HCT116 (cell line): ENCODE measurements at regions not wholly inside any gene's neighbourhood (a gene's known extent, or its start where the extent isn't known, plus 50 kb on each side); places are given as distances from the start of the nearest gene placed in this dataset.

ENCODE experiments used
- ATAC-seq: fragments of 200-7000 bp; cut with Tn5 transposase; 2 replicates; pipeline ENCODE4 v1.9.1; 2020; ENCODE audit warnings: mild to moderate bottlenecking, moderate library complexity
- BruUV-seq: library from RNA; stranded (reverse); fragments of 400-500 nt; replicated peaks from 2 replicates; lab custom pipeline; 2021; lab: Mats Ljungman, UMichigan
- CTCF ChIA-PET: fragments of 300-600 bp; sonication (Branson Sonifier 250); formaldehyde crosslinking; loops from one replicate; lab custom pipeline; 2021; ENCODE audit warnings: antibody characterized with exemption; lab: Charles Lee
- POLR2A ChIA-PET: fragments of 300-600, 350-600 bp; sonication (Branson Sonifier 250); formaldehyde crosslinking; loops from one replicate; lab custom pipeline; 2021; ENCODE audit warnings: antibody characterized with exemption; lab: Charles Lee
- RAD21 ChIA-PET, 2 experiments: fragments of 300-600 bp; sonication (Branson Sonifier 250); formaldehyde crosslinking; loops; one replicate each; lab custom pipeline; 2023; ENCODE audit warnings: low total read pairs in 2 of 2; ENCODE audit not compliant: uncharacterized antibody in 2 of 2, unreplicated experiment in 2 of 2, low non-redundant PET in 1 of 2; lab: Charles Lee
- DNase-seq: peaks from one replicate; pipeline ENCODE4 v3.0.0-alpha.2; 2010; ENCODE audit warnings: low read depth, low spot score
- H2AFZ ChIP-seq: fragments of 200-600 bp; shearing (Covaris generic), sonication (generic); 2 replicates; pipeline ENCODE4 v1.6.1; 2017; ENCODE audit warnings: low read depth, mixed run types, mixed read lengths, antibody characterized with exemption, low read length; ENCODE audit not compliant: poor library complexity, severe bottlenecking
- H3K27ac ChIP-seq: 2 replicates; pipeline ENCODE4 v1.5.1; 2012; ENCODE audit warnings: low read depth, low read length
- H3K27me3 ChIP-seq: fragments of 200-600 bp; sonication (generic); 2 replicates; pipeline ENCODE4 v1.6.1; 2016; ENCODE audit warnings: mixed run types, low read length, mixed read lengths; ENCODE audit not compliant: insufficient read depth
- H3K36me3 ChIP-seq, 2 experiments: fragments of 200-500 bp in 1 of 2; fragments of 200-600 bp in 1 of 2; sonication (Bioruptor generic) in 1 of 2; sonication (generic) in 1 of 2; 2 replicates each; pipeline versions ENCODE4 v1.5.1 to v1.6.1; 2014 to 2016; ENCODE audit warnings: low read length in 2 of 2, inconsistent platforms in 1 of 2, mixed read lengths in 1 of 2, mixed run types in 1 of 2; ENCODE audit not compliant: insufficient read depth in 2 of 2, control insufficient read depth in 1 of 2
- H3K4me1 ChIP-seq, 2 experiments: fragments of 200-600 bp in 1 of 2; sonication (generic) in 1 of 2; 2 replicates each; pipeline versions ENCODE4 v1.5.1 to v1.6.1; 2012 to 2017; ENCODE audit warnings: low read length in 2 of 2, inconsistent platforms in 1 of 2, mild to moderate bottlenecking in 1 of 2, mixed read lengths in 1 of 2, mixed run types in 1 of 2, moderate library complexity in 1 of 2; ENCODE audit not compliant: insufficient read depth in 2 of 2, control insufficient read depth in 1 of 2
- H3K4me2 ChIP-seq: fragments of 200-600 bp; sonication (generic); 2 replicates; pipeline ENCODE4 v1.6.1; 2017; ENCODE audit warnings: mixed run types, low read length, mixed read lengths
- H3K4me3 ChIP-seq, 2 experiments: fragments of 200-600 bp in 1 of 2; sonication (generic) in 1 of 2; replicated peaks in 1 of 2; 2 replicates each; pipeline ENCODE4 v1.5.1; 2011 to 2016; ENCODE audit warnings: low read length in 2 of 2, control low read depth in 1 of 2, low read depth in 1 of 2, mild to moderate bottlenecking in 1 of 2, mixed read lengths in 1 of 2, mixed run types in 1 of 2
- H3K79me2 ChIP-seq: fragments of 200-600 bp; sonication (generic); 2 replicates; pipeline ENCODE4 v1.6.1; 2017; ENCODE audit warnings: mild to moderate bottlenecking, mixed run types, low read length, moderate library complexity, mixed read lengths; ENCODE audit not compliant: insufficient read depth
- H3K9ac ChIP-seq: fragments of 200-600 bp; sonication (generic); 2 replicates; pipeline ENCODE4 v1.6.1; 2016; ENCODE audit warnings: low read length, mixed read lengths
- H3K9me2 ChIP-seq: fragments of 200-600 bp; sonication (generic), shearing (Covaris generic); 2 replicates; pipeline ENCODE4 v1.6.1; 2017; ENCODE audit warnings: mixed run types, mild to moderate bottlenecking, moderate library complexity; ENCODE audit not compliant: insufficient read depth
- H3K9me3 ChIP-seq, 2 experiments: fragments of 200-500 bp in 1 of 2; fragments of 200-600 bp in 1 of 2; sonication (Bioruptor generic) in 1 of 2; sonication (generic) in 1 of 2; 2 replicates each; pipeline ENCODE4 v1.6.1; 2014 to 2017; ENCODE audit warnings: low read length in 2 of 2, mixed read lengths in 2 of 2, inconsistent platforms in 1 of 2, low read depth in 1 of 2, mild to moderate bottlenecking in 1 of 2, mixed run types in 1 of 2, moderate library complexity in 1 of 2; ENCODE audit not compliant: control insufficient read depth in 1 of 2, insufficient read depth in 1 of 2
- H4K20me1 ChIP-seq: fragments of 200-600 bp; sonication (generic), shearing (Covaris generic); 2 replicates; pipeline ENCODE4 v1.6.1; 2017; ENCODE audit warnings: mixed run types, mild to moderate bottlenecking, moderate library complexity; ENCODE audit not compliant: insufficient read depth
- CBX3 ChIP-seq: IDR thresholded peaks from 2 replicates; pipeline ENCODE4 v1.6.1; 2012; ENCODE audit warnings: low read depth
- EGR1 ChIP-seq: IDR thresholded peaks from 2 replicates; pipeline ENCODE4 v1.6.1; 2012; ENCODE audit warnings: low read depth
- ELF1 ChIP-seq: IDR thresholded peaks from 2 replicates; pipeline ENCODE4 v1.6.1; 2012; ENCODE audit warnings: low read depth, borderline replicate concordance
- EZH2phosphoT487 ChIP-seq: fragments of 200-600 bp; IDR thresholded peaks from 2 replicates; pipeline ENCODE4 v1.6.1; 2018; ENCODE audit warnings: antibody characterized with exemption, borderline replicate concordance
- FOSL1 ChIP-seq: IDR thresholded peaks from 2 replicates; pipeline ENCODE4 v1.6.1; 2012; ENCODE audit warnings: low read depth
- JUND ChIP-seq: IDR thresholded peaks from 2 replicates; pipeline ENCODE4 v1.6.1; 2012
- POLR2A ChIP-seq: IDR thresholded peaks from 2 replicates; pipeline ENCODE4 v1.7.0; 2011; ENCODE audit warnings: borderline replicate concordance; ENCODE audit not compliant: insufficient read depth, insufficient read length; ENCODE audit errors: extremely low read depth
- RAD21 ChIP-seq: IDR thresholded peaks from 2 replicates; pipeline ENCODE4 v1.6.1; 2012; ENCODE audit warnings: low read depth, mild to moderate bottlenecking
- SP1 ChIP-seq: IDR thresholded peaks from 2 replicates; pipeline ENCODE4 v1.6.1; 2012; ENCODE audit warnings: low read depth
- SRF ChIP-seq: IDR thresholded peaks from 2 replicates; pipeline ENCODE4 v1.6.1; 2012; ENCODE audit warnings: low read depth
- YY1 ChIP-seq: IDR thresholded peaks from 2 replicates; pipeline ENCODE4 v1.6.1; 2011; ENCODE audit warnings: low read length, low read depth, moderate library complexity, mild to moderate bottlenecking; ENCODE audit not compliant: insufficient replicate concordance; ENCODE audit errors: extremely low read depth
- ZFX ChIP-seq: fragments of 450-650 bp; IDR thresholded peaks from 2 replicates; pipeline ENCODE4 v1.6.1; 2017
- intact Hi-C: fragments of 100-400 bp; cut with micrococcal nuclease; formaldehyde crosslinking; loops from 2 replicates; pipeline ENCODE4 v1.10.0; 2022
- TF ChIP-seq, protein P1 (sequence below): IDR thresholded peaks from 2 replicates; pipeline ENCODE4 v1.6.1; 2011; ENCODE audit warnings: mild to moderate bottlenecking, low read length, moderate library complexity; ENCODE audit not compliant: insufficient replicate concordance; ENCODE audit errors: extremely low read depth
- TF ChIP-seq, protein P2 (sequence below): IDR thresholded peaks from 2 replicates; pipeline ENCODE4 v1.6.1; 2012

DNA sequence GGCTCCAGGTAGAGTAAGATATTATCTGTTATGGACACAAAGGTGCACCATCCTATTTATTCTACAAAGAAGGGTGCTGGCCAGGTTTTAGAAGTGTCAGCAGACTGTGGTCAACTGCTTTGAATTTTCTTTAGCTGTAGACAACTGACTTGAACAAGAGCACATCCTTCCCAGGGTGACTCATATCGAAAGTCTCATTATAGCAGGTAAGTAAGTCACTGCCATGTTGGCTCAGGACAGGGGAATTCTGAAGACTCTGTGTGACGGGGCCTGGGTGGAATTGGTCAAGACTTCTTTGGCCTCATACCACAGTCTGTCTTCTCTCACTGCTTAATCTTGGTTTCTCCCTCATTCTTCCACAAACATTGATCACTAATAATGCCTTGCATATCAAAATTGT lies 214.5 kb upstream of the CDH9 start:
- Histone ChIP-seq H3K4me2 (no peak overlapping the region), H3K9me3 (peaks cover 12 to 18% of the 10 kb centered on the region in 2 experiments; a peak in 2 of 4 replicates), H3K9me2 (no peaks in the 10 kb centered on the region), H4K20me1 (no peaks in the 10 kb centered on the region), H3K4me3 (no peak overlapping the region), H3K79me2 (no peaks in the 10 kb centered on the region), H3K36me3 (no peaks in the 10 kb centered on the region), H3K27me3 (no peaks in the 10 kb centered on the region), H3K27ac (no peak overlapping the region), H3K4me1 (no peaks in the 10 kb centered on the region), H2AFZ (no peak overlapping the region), H3K9ac (no peak overlapping the region)
- DNase-seq: no peak
- TF ChIP-seq ELF1: no peak
- no peak for TF ChIP-seq EZH2phosphoT487
- RAD21 ChIA-PET: no interaction called here
- POLR2A ChIA-PET: no interaction called here
- no TSS peak for BruUV-seq
- CTCF ChIA-PET: no interaction called here
- ATAC-seq: no peak
- intact Hi-C loops: no loop called here

DNA sequence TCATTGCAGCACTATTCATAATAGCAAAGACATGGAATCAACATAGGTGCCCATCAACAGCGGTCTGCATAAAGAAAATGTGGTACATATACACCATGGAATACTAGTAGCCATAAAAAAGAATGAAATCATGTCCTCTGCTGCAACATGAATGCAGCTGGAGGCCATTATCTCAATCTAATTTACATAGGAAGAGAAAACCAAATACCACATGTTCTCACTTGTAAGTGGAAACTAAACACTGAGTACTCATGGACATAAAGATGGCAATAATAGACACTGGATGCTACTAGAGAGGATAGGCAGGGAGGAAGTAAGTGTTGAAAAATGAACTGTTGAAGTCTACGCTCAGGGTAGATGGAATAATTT lies 203.9 kb upstream of the CDH9 start:
- Histone ChIP-seq H3K4me3 (no peak overlapping the region), H3K9ac (no peak overlapping the region), H3K9me2 (no peaks in the 10 kb centered on the region), H3K9me3 (peaks cover 6 to 8% of the 10 kb centered on the region in 2 experiments; a peak in 1 of 4 replicates), H4K20me1 (no peaks in the 10 kb centered on the region; the same call in 1 of the 2 replicates), H3K27me3 (no peaks in the 10 kb centered on the region), H3K27ac (no peak overlapping the region), H3K79me2 (no peaks in the 10 kb centered on the region), H2AFZ (no peak overlapping the region), H3K36me3 (no peaks in the 10 kb centered on the region), H3K4me1 (no peaks in the 10 kb centered on the region), H3K4me2 (no peak overlapping the region)
- no peak for TF ChIP-seq EGR1
- no peak for TF ChIP-seq ZFX
- no peak for TF ChIP-seq SP1
- no peak for TF ChIP-seq FOSL1
- no peak for TF ChIP-seq SRF
- no peak for TF ChIP-seq POLR2A
- TF ChIP-seq CBX3: no peak
- TF ChIP-seq JUND: no peak
- TF ChIP-seq, protein P1, sequence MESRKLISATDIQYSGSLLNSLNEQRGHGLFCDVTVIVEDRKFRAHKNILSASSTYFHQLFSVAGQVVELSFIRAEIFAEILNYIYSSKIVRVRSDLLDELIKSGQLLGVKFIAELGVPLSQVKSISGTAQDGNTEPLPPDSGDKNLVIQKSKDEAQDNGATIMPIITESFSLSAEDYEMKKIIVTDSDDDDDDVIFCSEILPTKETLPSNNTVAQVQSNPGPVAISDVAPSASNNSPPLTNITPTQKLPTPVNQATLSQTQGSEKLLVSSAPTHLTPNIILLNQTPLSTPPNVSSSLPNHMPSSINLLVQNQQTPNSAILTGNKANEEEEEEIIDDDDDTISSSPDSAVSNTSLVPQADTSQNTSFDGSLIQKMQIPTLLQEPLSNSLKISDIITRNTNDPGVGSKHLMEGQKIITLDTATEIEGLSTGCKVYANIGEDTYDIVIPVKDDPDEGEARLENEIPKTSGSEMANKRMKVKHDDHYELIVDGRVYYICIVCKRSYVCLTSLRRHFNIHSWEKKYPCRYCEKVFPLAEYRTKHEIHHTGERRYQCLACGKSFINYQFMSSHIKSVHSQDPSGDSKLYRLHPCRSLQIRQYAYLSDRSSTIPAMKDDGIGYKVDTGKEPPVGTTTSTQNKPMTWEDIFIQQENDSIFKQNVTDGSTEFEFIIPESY: no peak
- TF ChIP-seq, protein P2, sequence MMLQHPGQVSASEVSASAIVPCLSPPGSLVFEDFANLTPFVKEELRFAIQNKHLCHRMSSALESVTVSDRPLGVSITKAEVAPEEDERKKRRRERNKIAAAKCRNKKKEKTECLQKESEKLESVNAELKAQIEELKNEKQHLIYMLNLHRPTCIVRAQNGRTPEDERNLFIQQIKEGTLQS: no peak
- no peak for TF ChIP-seq RAD21
- no peak for TF ChIP-seq YY1
- DNase-seq (no peak), ATAC-seq (no peak)
- intact Hi-C loops: no loop called here
- ChIA-PET POLR2A (no interaction called here), CTCF (no interaction called here), RAD21 (no interaction called here)
- no TSS peak for BruUV-seq
